ENCODE measurements at regions not wholly inside any gene's neighbourhood (a gene's known extent, or its start where the extent isn't known, plus 50 kb on each side); places are given as distances from the start of the nearest gene placed in this dataset.

- TF ChIP-seq POLR2AphosphoS5 (IDR thresholded peaks at IDR 0.05; ENCODE audit: borderline replicate concordance, low read depth, low read length) (no peak), EZH2 (IDR thresholded peaks at IDR 0.05) (no peak), FOXP2 (optimal IDR thresholded peaks at IDR 0.05; ENCODE audit: control extremely low read depth, extremely low read length, insufficient read depth) (no peak)
Measured at GRCh38 chr13:19070398-19070735, 111.3 kb downstream of the TUBA3C start.

All from SK-N-MC (cell line).